ENCODE measurements at regions not wholly inside any gene's neighbourhood (a gene's known extent, or its start where the extent isn't known, plus 50 kb on each side); places are given as distances from the start of the nearest gene placed in this dataset.

GRCh38 chr1:187237542-187237941 lies 408.8 kb downstream of the PLA2G4A start:
- no peaks in the 10 kb centered on the region for H3K36me3 ChIP-seq
- no peak for ATAC-seq
- TF ChIP-seq CTCF (IDR thresholded peaks at IDR 0.05) (no peak), POLR2A (IDR thresholded peaks at IDR 0.05) (no peak)
- 63% methylated on average over 3 of the region's 3 CpGs for WGBS (ENCODE audit: insufficient coverage, low coverage, low lambda C conversion rate, missing lambda C conversion rate)
- H3K9me3 ChIP-seq, result no peaks in the 10 kb centered on the region
- no peaks in the 10 kb centered on the region for H3K27me3 ChIP-seq
- no peak overlapping the region for H3K4me3 ChIP-seq
- intact Hi-C loops (cut with DNase I), result no loop called here
- H3K4me1 ChIP-seq, result no peaks in the 10 kb centered on the region
- DNase-seq, result no peak
- H3K27ac ChIP-seq, result no peak overlapping the region

GRCh38 chr1:187241971-187242370 lies 413.2 kb downstream of the PLA2G4A start:
- Histone ChIP-seq H3K4me3 (no peak overlapping the region), H3K27me3 (no peaks in the 10 kb centered on the region), H3K4me1 (no peaks in the 10 kb centered on the region), H3K27ac (no peak overlapping the region), H3K36me3 (no peaks in the 10 kb centered on the region), H3K9me3 (no peaks in the 10 kb centered on the region)
- intact Hi-C loops (cut with DNase I), result no loop called here
- TF ChIP-seq CTCF (IDR thresholded peaks at IDR 0.05) (no peak), POLR2A (IDR thresholded peaks at IDR 0.05) (no peak)
- DNase-seq, result no peak
- ATAC-seq, result no peak

- ATAC-seq (no peak), DNase-seq (no peak)
- WGBS (ENCODE audit: insufficient coverage, low coverage, low lambda C conversion rate, missing lambda C conversion rate), result 43% methylated on average over 4 of the region's 4 CpGs
- Histone ChIP-seq H3K4me3 (no peak overlapping the region), H3K36me3 (no peaks in the 10 kb centered on the region), H3K4me1 (no peaks in the 10 kb centered on the region), H3K27ac (no peak overlapping the region), H3K27me3 (no peaks in the 10 kb centered on the region), H3K9me3 (no peaks in the 10 kb centered on the region)
- intact Hi-C loops (cut with DNase I), result no loop called here
- TF ChIP-seq POLR2A (IDR thresholded peaks at IDR 0.05), result no peak
Observed at GRCh38 chr1:187244623-187245022, 415.9 kb downstream of the PLA2G4A start.

- Histone ChIP-seq H3K27ac (no peak overlapping the region), H3K4me1 (no peaks in the 10 kb centered on the region), H3K9me3 (no peaks in the 10 kb centered on the region), H3K4me3 (no peak overlapping the region), H3K27me3 (no peaks in the 10 kb centered on the region), H3K36me3 (no peaks in the 10 kb centered on the region)
- TF ChIP-seq CTCF (IDR thresholded peaks at IDR 0.05), result no peak
- no peak for TF ChIP-seq POLR2A (IDR thresholded peaks at IDR 0.05)
- WGBS (ENCODE audit: insufficient coverage, low coverage, low lambda C conversion rate, missing lambda C conversion rate), result 22% methylated on average over 1 of the region's 1 CpG
- intact Hi-C loops (cut with DNase I), result no loop called here
- DNase-seq (no peak), ATAC-seq (no peak)
Observed at GRCh38 chr1:187245201-187245600, 416.5 kb downstream of the PLA2G4A start.

GRCh38 chr1:187249196-187249595 lies 420.4 kb downstream of the PLA2G4A start:
- Histone ChIP-seq H3K4me1 (no peaks in the 10 kb centered on the region), H3K36me3 (no peaks in the 10 kb centered on the region), H3K9me3 (no peaks in the 10 kb centered on the region), H3K4me3 (no peak overlapping the region), H3K27ac (no peak overlapping the region), H3K27me3 (no peaks in the 10 kb centered on the region)
- TF ChIP-seq POLR2A (IDR thresholded peaks at IDR 0.05), result no peak
- TF ChIP-seq CTCF (IDR thresholded peaks at IDR 0.05), result no peak
- 55% methylated on average over 1 of the region's 1 CpG for WGBS (ENCODE audit: insufficient coverage, low coverage, low lambda C conversion rate, missing lambda C conversion rate)
- ATAC-seq, result no peak
- intact Hi-C loops (cut with DNase I), result no loop called here
- no peak for DNase-seq

Measured in right lobe of liver (tissue), 6 donors.